Loucy (cell line): ENCODE measurements at regions not wholly inside any gene's neighbourhood (a gene's known extent, or its start where the extent isn't known, plus 50 kb on each side); places are given as distances from the start of the nearest gene placed in this dataset.

Experiments
- CTCF ChIP-seq: fragments of 200-600 bp; sonication (generic); conservative IDR thresholded peaks from 2 replicates; pipeline ENCODE4 v1.5.1; 2014; ENCODE audit warnings: mild to moderate bottlenecking, antibody characterized with exemption, low read length
- EZH2phosphoT487 ChIP-seq: fragments of 200-600 bp; IDR thresholded peaks from 2 replicates; pipeline ENCODE4 v1.6.1; 2018; ENCODE audit warnings: antibody characterized with exemption, mild to moderate bottlenecking, moderate library complexity, borderline replicate concordance

DNA sequence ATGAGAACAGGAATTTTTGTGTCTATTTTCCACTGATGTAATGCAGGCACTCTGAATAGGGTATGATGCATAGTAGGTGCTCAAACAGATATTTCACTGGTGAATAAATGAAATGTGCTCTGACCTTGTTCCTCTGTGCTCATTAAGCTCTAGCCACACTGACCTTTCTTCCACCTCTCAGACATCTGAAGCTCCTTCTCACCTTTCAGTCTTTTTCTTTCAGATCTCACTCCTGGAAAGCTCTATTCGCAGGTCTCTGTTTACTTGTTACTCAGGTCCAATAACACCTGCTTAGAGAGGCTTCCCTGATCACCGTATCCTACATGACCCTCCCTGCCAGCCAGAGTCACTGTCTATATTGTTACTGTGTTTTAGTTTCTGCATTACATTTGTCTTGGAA lies 59.2 kb upstream of the IVNS1ABP start:
- TF ChIP-seq CTCF (no peak), EZH2phosphoT487 (no peak)
